Heart left ventricle (tissue), 16 donors: ENCODE measurements at regions not wholly inside any gene's neighbourhood (a gene's known extent, or its start where the extent isn't known, plus 50 kb on each side); places are given as distances from the start of the nearest gene placed in this dataset.
A peak's percentile ranks its signal among the peaks of the same experiment; 100 is the strongest.

Experiments
- ATAC-seq, 4 donors: fragments of 200-7000 bp; cut with Tn5 transposase; one replicate each; pipeline ENCODE4 v1.9.1; 2020 to 2022; ENCODE audit warnings: moderate library complexity in 4 of 4, mild to moderate bottlenecking in 3 of 4, moderate number of reproducible peaks in 1 of 4
- DNase-seq, 5 donors: peaks; one replicate each; pipeline ENCODE4 v3.0.0-alpha.2; 2020
- H3K27ac ChIP-seq, 12 donors: fragments of 200-600 bp; sonication (generic) in 4 of 12; one replicate each; pipeline versions ENCODE4 v1.5.0 to v1.8.0; 2016 to 2022; ENCODE audit warnings: mild to moderate bottlenecking in 2 of 12
- H3K27me3 ChIP-seq, 9 donors: fragments of 200-600 bp; sonication (generic) in 2 of 9; one replicate each; pipeline versions ENCODE4 v1.5.1 to v1.8.0; 2016 to 2022; ENCODE audit warnings: mild to moderate bottlenecking in 3 of 9
- H3K36me3 ChIP-seq, 9 donors: fragments of 200-600 bp; sonication (generic) in 2 of 9; one replicate each; pipeline versions ENCODE4 v1.5.0 to v1.8.0; 2018 to 2022; ENCODE audit warnings: mild to moderate bottlenecking in 2 of 9
- H3K4me1 ChIP-seq, 12 donors: fragments of 200-600 bp; sonication (generic) in 4 of 12; one replicate each; pipeline versions ENCODE4 v1.5.0 to v1.8.0; 2016 to 2022; ENCODE audit warnings: mild to moderate bottlenecking in 3 of 12
- H3K4me3 ChIP-seq, 12 donors: fragments of 200-600 bp; sonication (generic) in 4 of 12; one replicate each; pipeline versions ENCODE4 v1.5.0 to v1.8.0; 2017 to 2022; ENCODE audit warnings: mild to moderate bottlenecking in 9 of 12, moderate library complexity in 4 of 12
- H3K9me3 ChIP-seq, 12 donors: fragments of 200-600 bp; sonication (generic) in 4 of 12; one replicate each; pipeline versions ENCODE4 v1.5.0 to v1.8.0; 2016 to 2022; ENCODE audit warnings: mild to moderate bottlenecking in 1 of 12
- CTCF ChIP-seq, 12 donors: fragments of 200-600 bp; sonication (generic) in 4 of 12; IDR thresholded peaks; one replicate each; pipeline versions ENCODE4 v1.5.0 to v1.8.0; 2018 to 2022; ENCODE audit warnings: antibody characterized with exemption in 12 of 12, mild to moderate bottlenecking in 5 of 12
- POLR2A ChIP-seq, 2 donors: fragments of 450-650 bp; IDR thresholded peaks; one replicate each; pipeline ENCODE4 v1.6.1; 2017; ENCODE audit warnings: antibody characterized with exemption in 2 of 2, mild to moderate bottlenecking in 2 of 2, moderate library complexity in 2 of 2
- whole genome bisulfite sequencing, 4 donors: extraction: QIAGEN DNeasy Blood & Tissue Kit in 2 of 4; methylation state at CpG; one replicate each; pipeline versions ENCODE4 v1.1.5 to v1.1.7; 2013 to 2018; 5-methylcytosine and 5-hydroxymethylcytosine counted together
- intact Hi-C, 10 donors: fragments of 100-400 bp; cut with DNase I; formaldehyde crosslinking; loops; one replicate each; pipeline versions ENCODE4 v1.11.1 to v1.14.2; 2022
- donor health status: ischemic (EF 13 %, LVEDD 7.1; RV severe dilation, severe dysfunction).
- donor health status: healthy with polysubstance abuse.
- donor health status: DM: no; HTN: yes; CAD: no.
- donor health status: DM: no; HTN: no; CAD: no.
- donor health status: ischemic (EF 25% LVEDD 6.9; RV normal size, moderate dysfunction).
- donor health status: ischemic (EF 25% LVEDD 5.7; RV mildly dilated, moderate dysfunction).
- donor health status: healthy.
- donor health status: DM: yes; HTN: yes; CAD: no.
- donor health status: ischemic (EF 35%, LVEDD 5.7; RV mildly dilated, moderate dysfunction).
- donor health status: nonischemic (EF 11% LVEDD 7.7; RV severe dilation, severe dysfunction).
- donor health status: DM: yes; HTN: yes; CAD: no.
- donor health status: PGD.
- donor health status: ischemic (EF 29% LVEDD 5.4; RV normal size, mild dysfunction).
- donor health status: nonischemic (EF 23%, LVEDD 6.1; RV moderate dilation, normal function).

DNA sequence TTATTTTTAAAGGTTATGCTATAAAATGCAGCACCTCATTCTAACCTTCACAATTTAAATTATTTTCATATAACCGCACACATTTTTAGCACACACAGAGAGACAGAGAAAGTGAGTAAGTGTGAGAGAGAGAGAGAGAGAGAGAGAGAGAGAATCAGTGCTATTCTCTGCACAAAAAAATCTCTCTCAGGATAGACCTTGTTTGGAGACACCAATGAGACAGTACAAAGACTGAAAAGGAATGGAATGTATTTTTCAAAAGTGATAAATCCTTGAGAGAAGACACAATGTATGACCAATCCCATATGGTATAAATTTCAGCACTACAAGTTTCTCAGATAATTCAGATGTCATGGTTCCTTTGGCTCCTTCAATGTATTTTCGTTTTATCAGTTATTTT, 132.1 kb upstream of the PCDH18 start:
- Histone ChIP-seq H3K4me1 (peaks cover 0 to 10% (median 0%) of the 10 kb centered on the region in 12 donors), H3K27me3 (no peaks in the 10 kb centered on the region), H3K27ac (peak overlapping the region in 1 of 12 donors; percentile 64), H3K9me3 (no peaks in the 10 kb centered on the region), H3K36me3 (no peaks in the 10 kb centered on the region), H3K4me3 (no peak overlapping the region)
- ATAC-seq: no peak
- no peak for TF ChIP-seq POLR2A (IDR thresholded peaks at IDR 0.05)
- TF ChIP-seq CTCF (IDR thresholded peaks at IDR 0.05): no peak
- intact Hi-C loops: no loop called here
- DNase-seq: no peak
- 64 to 79% (median 67%) methylated on average over 2 of the region's 2 CpGs for WGBS, 4 donors

DNA sequence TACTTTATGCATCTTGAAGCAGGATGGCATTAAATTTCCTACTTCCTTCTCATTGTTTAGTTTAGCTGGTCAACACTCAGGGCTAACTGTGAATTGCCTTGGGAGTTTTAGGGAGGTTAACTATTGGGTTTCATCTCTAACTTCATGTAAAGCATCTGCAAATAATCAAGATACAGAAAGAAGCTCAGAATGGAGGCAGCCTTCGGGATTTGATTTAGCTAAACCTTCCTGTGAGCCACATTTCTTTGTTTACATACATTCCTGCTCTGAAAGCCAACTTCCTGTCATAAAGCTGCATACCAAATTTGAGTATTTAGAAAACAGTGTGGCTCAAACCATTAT, 131.7 kb upstream of the PCDH18 start:
- Histone ChIP-seq H3K27ac (peak overlapping the region in 1 of 12 donors; percentile 64), H3K4me1 (peaks cover 0 to 10% (median 0%) of the 10 kb centered on the region in 12 donors), H3K4me3 (no peak overlapping the region), H3K36me3 (no peaks in the 10 kb centered on the region), H3K9me3 (no peaks in the 10 kb centered on the region), H3K27me3 (no peaks in the 10 kb centered on the region)
- intact Hi-C loops: no loop called here
- TF ChIP-seq CTCF (IDR thresholded peaks at IDR 0.05) (no peak), POLR2A (IDR thresholded peaks at IDR 0.05) (no peak)
- 22 to 39% (median 25%) methylated on average over 1 of the region's 1 CpG for WGBS, 4 donors
- DNase-seq (no peak), ATAC-seq (no peak)

DNA sequence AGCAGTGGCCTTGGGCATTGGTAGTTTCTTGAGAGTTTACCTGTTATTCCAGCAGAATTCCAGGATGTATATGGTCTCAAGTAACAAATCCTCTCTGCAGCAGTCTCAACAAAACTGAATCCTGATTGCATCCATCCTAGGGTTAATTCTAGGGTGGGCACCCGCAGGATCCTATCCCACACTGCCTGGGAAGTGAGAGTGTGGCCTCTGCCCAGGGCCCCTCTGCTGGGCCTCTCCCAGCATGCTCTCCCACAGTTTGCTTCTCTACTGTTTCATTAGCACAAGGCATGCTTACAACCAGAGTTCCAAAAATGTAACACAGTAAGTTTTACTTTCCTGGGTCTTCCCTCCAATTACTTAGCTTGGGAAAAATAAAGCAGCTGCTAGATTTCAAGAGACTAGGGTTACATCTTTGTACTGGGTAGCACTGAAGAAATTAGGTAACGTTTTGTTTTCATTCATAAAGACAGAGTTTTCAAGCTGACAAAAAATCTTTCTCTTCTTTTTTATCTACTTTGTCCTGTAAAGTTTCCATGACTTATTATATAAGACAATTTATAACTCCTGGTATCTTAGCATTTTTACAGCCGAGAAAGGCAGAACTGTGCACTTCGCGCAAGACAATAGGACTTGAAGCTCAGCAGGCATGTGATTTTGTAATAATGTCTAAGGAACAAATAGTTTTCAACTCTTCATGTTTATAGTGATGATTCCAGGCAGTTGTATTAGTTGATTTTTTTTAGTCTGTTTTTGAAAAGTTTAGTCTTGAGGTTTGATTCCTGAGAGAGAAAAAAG, 131.2 kb upstream of the PCDH18 start:
- Histone ChIP-seq H3K36me3 (no peaks in the 10 kb centered on the region), H3K9me3 (no peaks in the 10 kb centered on the region), H3K27me3 (no peaks in the 10 kb centered on the region), H3K4me3 (no peak overlapping the region), H3K4me1 (peaks cover 0 to 10% (median 0%) of the 10 kb centered on the region in 12 donors), H3K27ac (peak overlapping the region in 1 of 12 donors; percentile 64)
- intact Hi-C loops: no loop called here
- TF ChIP-seq CTCF (IDR thresholded peaks at IDR 0.05) (no peak), POLR2A (IDR thresholded peaks at IDR 0.05) (no peak)
- WGBS, 4 donors: 67 to 74% (median 69%) methylated on average over 5 of the region's 5 CpGs
- DNase-seq (no peak), ATAC-seq (no peak)

GRCh38 chr4:137661693-137662092, 129.4 kb upstream of the PCDH18 start:
- TF ChIP-seq CTCF (IDR thresholded peaks at IDR 0.05) (no peak), POLR2A (IDR thresholded peaks at IDR 0.05) (no peak)
- Histone ChIP-seq H3K4me1 (peaks cover 0 to 10% (median 0%) of the 10 kb centered on the region in 12 donors), H3K36me3 (no peaks in the 10 kb centered on the region), H3K27ac (peak overlapping the region in 1 of 12 donors; percentile 64), H3K27me3 (no peaks in the 10 kb centered on the region), H3K9me3 (no peaks in the 10 kb centered on the region), H3K4me3 (no peak overlapping the region)
- ATAC-seq: no peak
- no peak for DNase-seq
- intact Hi-C loops: no loop called here
- WGBS, 4 donors: 88 to 94% (median 92%) methylated on average over 2 of the region's 2 CpGs
